ENCODE measurements at regions not wholly inside any gene's neighbourhood (a gene's known extent, or its start where the extent isn't known, plus 50 kb on each side); places are given as distances from the start of the nearest gene placed in this dataset.

GRCh38 chr9:91122755-91123154 is 239.0 kb downstream of the AUH start:
- TF ChIP-seq, protein P1, sequence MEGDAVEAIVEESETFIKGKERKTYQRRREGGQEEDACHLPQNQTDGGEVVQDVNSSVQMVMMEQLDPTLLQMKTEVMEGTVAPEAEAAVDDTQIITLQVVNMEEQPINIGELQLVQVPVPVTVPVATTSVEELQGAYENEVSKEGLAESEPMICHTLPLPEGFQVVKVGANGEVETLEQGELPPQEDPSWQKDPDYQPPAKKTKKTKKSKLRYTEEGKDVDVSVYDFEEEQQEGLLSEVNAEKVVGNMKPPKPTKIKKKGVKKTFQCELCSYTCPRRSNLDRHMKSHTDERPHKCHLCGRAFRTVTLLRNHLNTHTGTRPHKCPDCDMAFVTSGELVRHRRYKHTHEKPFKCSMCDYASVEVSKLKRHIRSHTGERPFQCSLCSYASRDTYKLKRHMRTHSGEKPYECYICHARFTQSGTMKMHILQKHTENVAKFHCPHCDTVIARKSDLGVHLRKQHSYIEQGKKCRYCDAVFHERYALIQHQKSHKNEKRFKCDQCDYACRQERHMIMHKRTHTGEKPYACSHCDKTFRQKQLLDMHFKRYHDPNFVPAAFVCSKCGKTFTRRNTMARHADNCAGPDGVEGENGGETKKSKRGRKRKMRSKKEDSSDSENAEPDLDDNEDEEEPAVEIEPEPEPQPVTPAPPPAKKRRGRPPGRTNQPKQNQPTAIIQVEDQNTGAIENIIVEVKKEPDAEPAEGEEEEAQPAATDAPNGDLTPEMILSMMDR (IDR thresholded peaks at IDR 0.05): no peak
- no peak for TF ChIP-seq POLR2A (IDR thresholded peaks at IDR 0.05)
